ENCODE measurements at regions not wholly inside any gene's neighbourhood (a gene's known extent, or its start where the extent isn't known, plus 50 kb on each side); places are given as distances from the start of the nearest gene placed in this dataset.
A peak's percentile ranks its signal among the peaks of the same experiment; 100 is the strongest.

DNA sequence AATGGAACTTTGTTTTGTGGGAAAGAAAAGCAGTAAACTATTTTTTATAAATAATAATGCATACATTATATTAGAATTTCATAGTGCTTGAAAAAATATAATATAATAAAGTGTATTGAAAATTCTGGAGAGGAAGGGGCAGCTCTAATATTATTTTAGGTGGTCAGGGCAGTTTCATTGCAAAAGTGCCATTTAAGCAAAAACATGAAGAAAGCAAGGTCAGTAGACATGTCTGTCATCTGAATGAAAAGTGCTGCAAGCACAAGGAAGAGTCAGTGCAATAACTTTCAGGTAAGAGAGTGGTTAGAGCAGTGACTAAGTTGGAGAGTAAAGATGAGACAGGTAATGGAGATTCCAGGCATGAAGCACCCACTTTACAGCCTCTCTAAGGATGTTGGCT lies 435.6 kb upstream of the REG3G start:
- Histone ChIP-seq H3K27ac (ENCODE audit: low read depth, low read length) (no peak overlapping the region), H3K9me3 (ENCODE audit: control insufficient read depth, low read length) (no peaks in the 10 kb centered on the region)
- H3K9me3 Mint-ChIP-seq: no peaks in the 10 kb centered on the region

DNA sequence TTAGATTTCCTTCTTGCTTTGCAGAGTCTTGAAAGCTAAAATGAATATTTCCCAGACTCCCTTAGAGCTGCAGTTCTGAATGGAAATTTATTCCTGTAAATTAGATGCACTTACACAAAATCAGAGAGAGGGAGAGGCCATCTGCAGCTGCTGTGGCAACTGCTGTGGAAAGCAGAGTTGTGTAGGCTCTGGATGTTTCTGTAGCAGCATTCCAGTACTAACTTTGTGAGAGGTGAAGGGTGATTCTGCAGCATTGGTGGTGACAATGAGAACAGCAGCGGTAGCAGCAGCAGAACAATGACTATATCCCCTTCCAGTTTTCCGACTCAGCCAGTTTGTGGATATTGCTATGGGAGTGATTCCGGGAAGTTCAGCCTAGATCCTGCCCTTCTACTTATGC lies 433.0 kb upstream of the REG3G start:
- no peaks in the 10 kb centered on the region for H3K4me1 Mint-ChIP-seq
- Histone ChIP-seq H3K27me3 (ENCODE audit: control insufficient read depth, insufficient read depth, low read length, poor library complexity, severe bottlenecking) (no peaks in the 10 kb centered on the region), H3K9ac (ENCODE audit: extremely low read depth, low read length, poor library complexity, severe bottlenecking) (no peak overlapping the region), H3K27ac (ENCODE audit: low read depth, low read length) (no peak overlapping the region), H3K4me3 (ENCODE audit: low read length) (no peak overlapping the region), H3K9me3 (ENCODE audit: control insufficient read depth, low read length) (no peaks in the 10 kb centered on the region), H3K4me1 (ENCODE audit: control insufficient read depth, insufficient read depth, low read length) (no peaks in the 10 kb centered on the region), H3K36me3 (ENCODE audit: control insufficient read depth, insufficient read depth, low read length) (no peaks in the 10 kb centered on the region)
- no peak overlapping the region for H3K4me3 Mint-ChIP-seq
- TF ChIP-seq, protein P1, sequence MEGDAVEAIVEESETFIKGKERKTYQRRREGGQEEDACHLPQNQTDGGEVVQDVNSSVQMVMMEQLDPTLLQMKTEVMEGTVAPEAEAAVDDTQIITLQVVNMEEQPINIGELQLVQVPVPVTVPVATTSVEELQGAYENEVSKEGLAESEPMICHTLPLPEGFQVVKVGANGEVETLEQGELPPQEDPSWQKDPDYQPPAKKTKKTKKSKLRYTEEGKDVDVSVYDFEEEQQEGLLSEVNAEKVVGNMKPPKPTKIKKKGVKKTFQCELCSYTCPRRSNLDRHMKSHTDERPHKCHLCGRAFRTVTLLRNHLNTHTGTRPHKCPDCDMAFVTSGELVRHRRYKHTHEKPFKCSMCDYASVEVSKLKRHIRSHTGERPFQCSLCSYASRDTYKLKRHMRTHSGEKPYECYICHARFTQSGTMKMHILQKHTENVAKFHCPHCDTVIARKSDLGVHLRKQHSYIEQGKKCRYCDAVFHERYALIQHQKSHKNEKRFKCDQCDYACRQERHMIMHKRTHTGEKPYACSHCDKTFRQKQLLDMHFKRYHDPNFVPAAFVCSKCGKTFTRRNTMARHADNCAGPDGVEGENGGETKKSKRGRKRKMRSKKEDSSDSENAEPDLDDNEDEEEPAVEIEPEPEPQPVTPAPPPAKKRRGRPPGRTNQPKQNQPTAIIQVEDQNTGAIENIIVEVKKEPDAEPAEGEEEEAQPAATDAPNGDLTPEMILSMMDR (conservative IDR thresholded peaks at IDR 0.05): peak; percentile 36
- H3K27ac Mint-ChIP-seq: no peak overlapping the region
- no peaks in the 10 kb centered on the region for H3K36me3 Mint-ChIP-seq (ENCODE audit: low read depth)
- peak; percentile 61 for DNase-seq
- H3K9me3 Mint-ChIP-seq: no peaks in the 10 kb centered on the region
- no peaks in the 10 kb centered on the region for H3K27me3 Mint-ChIP-seq (ENCODE audit: insufficient read depth)
- 83% methylated on average over 3 of the region's 3 CpGs; no CpG with 5 or more reads in 1 of the 2 experiments for WGBS, 2 experiments (ENCODE audit: insufficient coverage in 1 of 2, insufficient read length in 1 of 2)

More for the DNA sequence above, 435.6 kb upstream of the REG3G start:
- Mint-ChIP-seq H3K4me3 (no peak overlapping the region), H3K27ac (no peak overlapping the region), H3K27me3 (ENCODE audit: insufficient read depth) (no peaks in the 10 kb centered on the region), H3K4me1 (peaks cover 8% of the 10 kb centered on the region), H3K36me3 (ENCODE audit: low read depth) (no peaks in the 10 kb centered on the region)
- Histone ChIP-seq H3K4me1 (ENCODE audit: control insufficient read depth, insufficient read depth, low read length) (no peaks in the 10 kb centered on the region), H3K4me3 (ENCODE audit: low read length) (no peak overlapping the region), H3K27me3 (ENCODE audit: control insufficient read depth, insufficient read depth, low read length, poor library complexity, severe bottlenecking) (no peaks in the 10 kb centered on the region), H3K9ac (ENCODE audit: extremely low read depth, low read length, poor library complexity, severe bottlenecking) (no peak overlapping the region), H3K36me3 (ENCODE audit: control insufficient read depth, insufficient read depth, low read length) (no peaks in the 10 kb centered on the region)
- DNase-seq: no peak
- TF ChIP-seq, protein P1 (conservative IDR thresholded peaks at IDR 0.05): no peak

DNA sequence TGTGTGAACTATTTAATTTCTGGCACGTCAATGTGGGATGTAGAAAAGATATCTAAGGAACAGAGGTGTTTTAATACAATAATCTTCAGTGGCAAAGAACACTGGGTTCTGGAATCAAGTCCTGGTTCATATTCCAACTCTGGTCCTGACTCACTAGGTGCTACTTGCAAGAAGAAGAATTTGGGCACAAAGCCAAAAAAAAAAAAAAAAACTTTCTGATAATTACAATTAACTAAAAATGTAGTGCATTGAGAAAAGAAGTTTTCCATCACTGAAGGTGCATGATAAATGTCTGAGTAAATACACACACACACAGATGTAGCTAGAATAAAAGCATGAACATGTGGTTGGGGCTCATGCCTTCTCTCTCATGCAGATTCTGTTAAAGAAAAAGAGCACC lies 424.4 kb upstream of the REG3G start:
- TF ChIP-seq, protein P1 (conservative IDR thresholded peaks at IDR 0.05): no peak
- no peaks in the 10 kb centered on the region for H3K9me3 ChIP-seq (ENCODE audit: control insufficient read depth, low read length)
- no peaks in the 10 kb centered on the region for H3K27me3 ChIP-seq (ENCODE audit: control insufficient read depth, insufficient read depth, low read length, poor library complexity, severe bottlenecking)
- Mint-ChIP-seq H3K4me1 (no peaks in the 10 kb centered on the region), H3K36me3 (ENCODE audit: low read depth) (no peaks in the 10 kb centered on the region), H3K4me3 (no peak overlapping the region), H3K27ac (no peak overlapping the region), H3K27me3 (ENCODE audit: insufficient read depth) (no peaks in the 10 kb centered on the region), H3K9me3 (no peaks in the 10 kb centered on the region)
- no peak overlapping the region for H3K9ac ChIP-seq (ENCODE audit: extremely low read depth, low read length, poor library complexity, severe bottlenecking)
- H3K27ac ChIP-seq (ENCODE audit: low read depth, low read length): no peak overlapping the region
- WGBS, 2 experiments (ENCODE audit: insufficient coverage in 1 of 2, insufficient read length in 1 of 2): 97 to 100% methylated on average over 1 of the region's 1 CpG
- DNase-seq: no peak
- no peak overlapping the region for H3K4me3 ChIP-seq (ENCODE audit: low read length)
- H3K4me1 ChIP-seq (ENCODE audit: control insufficient read depth, insufficient read depth, low read length): no peaks in the 10 kb centered on the region
- H3K36me3 ChIP-seq (ENCODE audit: control insufficient read depth, insufficient read depth, low read length): no peaks in the 10 kb centered on the region
